Superior temporal gyrus (tissue), 1 donor: ENCODE measurements at regions not wholly inside any gene's neighbourhood (a gene's known extent, or its start where the extent isn't known, plus 50 kb on each side); places are given as distances from the start of the nearest gene placed in this dataset.

Source experiments
- DNase-seq: peaks from one replicate; pipeline ENCODE4 v3.0.0-alpha.2; 2016; ENCODE audit errors: extremely low spot score

DNA sequence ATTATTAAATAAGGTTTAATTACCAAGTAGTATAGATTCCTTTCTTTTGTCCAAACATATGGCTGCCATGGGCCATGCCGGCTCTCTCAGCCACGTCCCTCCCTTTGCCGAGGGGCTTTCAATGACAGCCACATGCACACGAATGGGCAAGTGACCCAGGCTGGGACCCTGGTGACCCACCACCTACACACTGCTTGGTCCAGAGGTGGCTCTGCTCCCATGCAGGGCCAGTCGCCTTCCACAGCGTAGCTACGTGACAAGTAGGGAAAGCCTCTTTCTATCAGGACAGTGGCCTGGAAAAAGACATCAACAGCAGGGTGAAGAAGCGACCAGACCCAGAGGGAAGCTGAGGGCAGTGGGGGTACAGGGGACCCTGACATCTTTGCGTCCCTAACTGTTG, 152.8 kb upstream of the CST7 start:
- DNase-seq, result no peak

DNA sequence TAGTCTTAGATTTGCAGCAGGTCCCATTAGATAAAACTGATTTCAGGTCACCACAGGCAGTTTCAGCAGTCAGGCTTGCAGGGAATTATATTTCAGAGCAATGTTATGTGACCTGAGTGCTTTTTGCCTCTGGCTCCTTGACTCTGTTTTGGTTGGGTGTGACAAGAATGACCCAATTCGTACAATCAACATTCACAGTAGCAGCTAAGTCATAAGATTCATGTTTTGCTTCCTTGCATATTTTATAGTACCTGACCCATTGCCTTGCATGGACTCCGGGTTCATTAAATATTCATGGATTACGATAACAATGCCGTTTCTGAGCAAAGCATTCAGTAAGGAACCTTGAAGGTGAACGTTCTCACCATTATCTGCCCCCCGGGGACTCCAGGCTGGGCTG, 152.0 kb upstream of the CST7 start:
- no peak for DNase-seq

DNA sequence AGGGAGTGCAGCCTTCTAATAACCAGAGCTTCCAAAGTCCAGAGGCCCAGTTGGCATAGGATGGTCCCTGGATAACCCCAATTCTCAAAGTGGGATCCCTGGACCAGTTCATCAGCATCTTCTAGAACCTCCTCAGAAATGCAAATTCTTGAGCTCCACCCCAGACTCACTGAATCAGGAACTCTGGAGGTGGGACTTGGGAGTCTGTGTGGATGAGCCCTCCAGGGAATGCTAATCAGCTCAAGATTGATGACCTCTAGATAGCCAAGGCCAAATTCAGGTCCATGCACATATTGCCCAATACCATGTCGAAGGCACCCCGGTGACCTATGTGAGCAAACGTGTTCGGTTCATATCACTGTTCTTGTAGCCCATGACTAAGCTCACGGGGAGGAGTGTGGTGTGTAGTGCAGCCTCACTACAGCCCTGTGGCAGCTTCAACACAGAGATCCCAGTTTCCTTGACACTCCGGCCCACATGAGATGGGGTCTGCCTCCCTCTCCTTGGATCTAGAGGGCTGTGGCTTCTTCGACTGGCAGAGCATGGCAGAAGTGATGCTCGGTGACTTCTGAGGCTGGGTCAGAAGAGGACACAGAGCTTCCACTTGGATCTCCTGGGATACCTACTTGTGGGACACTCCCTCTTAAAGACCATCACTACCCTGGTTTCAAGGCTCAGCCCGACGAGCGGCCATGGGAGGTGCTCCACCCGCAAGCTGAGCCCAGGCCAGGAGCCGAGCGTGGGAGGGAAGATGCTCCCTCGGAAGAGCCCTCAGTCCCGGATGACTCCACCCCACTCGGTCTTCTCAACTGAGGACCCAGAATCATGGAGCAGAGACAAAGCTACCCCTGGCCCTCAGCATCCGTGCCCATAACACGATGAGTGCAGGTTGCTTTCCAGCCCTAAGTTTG, 151.1 kb upstream of the CST7 start:
- no peak for DNase-seq

DNA sequence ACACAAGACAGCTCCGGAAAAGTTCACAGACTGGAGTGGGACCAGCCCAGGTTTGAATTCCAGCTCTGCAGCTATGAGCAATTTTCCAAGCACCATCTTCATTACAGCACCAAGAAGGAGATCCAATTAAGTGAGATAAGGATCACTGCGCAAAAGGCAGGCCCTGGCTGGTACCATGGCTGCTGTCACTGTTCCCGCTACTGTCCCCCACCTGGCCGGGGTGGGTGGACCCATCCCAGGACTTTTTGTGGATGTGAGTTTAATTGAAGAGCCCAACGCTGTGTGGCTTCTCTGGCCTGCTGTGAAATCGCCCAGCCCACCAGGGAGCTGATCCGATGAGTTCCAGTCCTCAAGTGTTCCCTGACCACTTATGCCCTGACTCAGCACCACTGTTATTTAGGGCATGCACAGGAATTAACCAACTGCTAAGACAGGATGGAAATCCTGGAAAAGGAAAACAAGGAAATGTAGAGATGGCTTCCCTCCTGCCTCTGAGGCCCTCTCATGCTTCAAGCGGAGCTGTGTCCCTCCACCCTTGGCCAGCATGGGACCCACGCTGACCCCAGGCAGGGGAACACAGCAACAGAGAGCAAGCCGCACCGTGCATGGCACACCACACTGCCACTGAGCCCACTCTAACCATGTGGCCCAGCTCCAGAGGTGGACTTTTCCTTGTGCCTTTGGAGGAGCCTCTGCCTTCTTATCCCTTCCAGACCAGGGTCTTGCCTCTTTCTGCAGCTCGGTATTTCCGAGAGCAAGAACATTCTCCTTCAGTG, 150.0 kb upstream of the CST7 start:
- no peak for DNase-seq

- DNase-seq, result no peak
These were observed 149.0 kb upstream of the CST7 start for GRCh38 chr20:24799971-24800580.

DNA sequence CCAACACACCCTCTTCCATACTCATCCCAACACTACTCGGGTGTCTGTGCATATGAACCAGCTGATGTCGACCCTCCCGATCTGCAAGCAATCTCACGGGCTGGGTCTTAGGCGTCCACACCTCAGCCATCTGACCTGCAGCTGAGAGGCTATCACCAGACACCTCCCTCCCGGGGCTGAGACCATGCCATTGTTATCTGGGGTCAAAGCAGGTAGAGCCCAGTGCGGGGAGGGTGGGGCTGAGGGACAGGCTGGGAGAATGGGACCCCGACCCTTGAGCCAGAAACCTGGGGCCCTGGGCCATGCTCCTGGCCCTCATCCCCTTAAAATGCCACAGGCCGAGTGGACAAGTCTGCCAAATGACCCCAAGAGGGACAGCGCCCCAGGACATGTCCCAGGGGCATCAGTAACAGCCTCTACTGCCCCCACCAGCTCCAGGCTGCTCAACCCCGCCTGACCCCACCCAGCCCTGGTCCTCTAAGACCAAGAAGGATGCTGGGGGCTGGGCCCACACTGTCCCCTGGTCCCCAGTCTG, 146.7 kb upstream of the CST7 start:
- DNase-seq, result no peak

DNA sequence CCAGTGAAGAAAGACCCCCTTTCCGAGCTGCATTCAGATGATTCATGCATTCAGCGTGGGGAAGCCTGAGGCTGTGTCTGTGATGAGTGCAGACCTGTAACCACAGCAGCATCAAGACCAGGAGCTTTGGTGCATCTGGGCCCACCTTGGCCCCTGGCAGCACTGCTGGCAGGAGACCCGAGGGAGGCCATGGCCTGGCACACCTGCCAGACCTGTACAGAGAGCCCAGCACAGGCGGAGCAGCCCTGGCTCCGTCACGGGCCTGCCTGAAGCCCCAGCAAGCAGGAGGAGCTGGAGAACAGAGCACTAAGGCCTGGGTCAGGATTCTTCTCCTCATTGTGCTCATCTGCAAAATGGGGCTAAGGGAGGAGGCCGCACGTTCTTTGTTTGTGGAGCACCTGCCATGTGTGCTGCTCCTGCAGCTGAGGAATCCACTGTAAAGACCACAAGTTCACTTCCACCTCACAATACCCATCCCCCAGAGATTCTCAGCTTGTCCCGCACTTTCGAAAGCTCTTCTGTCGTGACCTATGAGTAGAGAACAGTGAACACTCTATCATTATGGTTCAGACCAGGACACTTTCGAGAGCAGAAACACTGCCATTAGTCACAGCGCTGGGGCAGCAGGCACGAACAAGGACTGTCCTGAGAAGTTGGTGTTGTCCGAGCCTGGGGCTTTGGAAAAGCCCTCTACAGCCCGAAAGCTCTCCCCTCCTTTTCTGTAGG, 144.4 kb upstream of the CST7 start:
- no peak for DNase-seq

GRCh38 chr20:24805456-24806238, 143.4 kb upstream of the CST7 start:
- no peak for DNase-seq

DNA sequence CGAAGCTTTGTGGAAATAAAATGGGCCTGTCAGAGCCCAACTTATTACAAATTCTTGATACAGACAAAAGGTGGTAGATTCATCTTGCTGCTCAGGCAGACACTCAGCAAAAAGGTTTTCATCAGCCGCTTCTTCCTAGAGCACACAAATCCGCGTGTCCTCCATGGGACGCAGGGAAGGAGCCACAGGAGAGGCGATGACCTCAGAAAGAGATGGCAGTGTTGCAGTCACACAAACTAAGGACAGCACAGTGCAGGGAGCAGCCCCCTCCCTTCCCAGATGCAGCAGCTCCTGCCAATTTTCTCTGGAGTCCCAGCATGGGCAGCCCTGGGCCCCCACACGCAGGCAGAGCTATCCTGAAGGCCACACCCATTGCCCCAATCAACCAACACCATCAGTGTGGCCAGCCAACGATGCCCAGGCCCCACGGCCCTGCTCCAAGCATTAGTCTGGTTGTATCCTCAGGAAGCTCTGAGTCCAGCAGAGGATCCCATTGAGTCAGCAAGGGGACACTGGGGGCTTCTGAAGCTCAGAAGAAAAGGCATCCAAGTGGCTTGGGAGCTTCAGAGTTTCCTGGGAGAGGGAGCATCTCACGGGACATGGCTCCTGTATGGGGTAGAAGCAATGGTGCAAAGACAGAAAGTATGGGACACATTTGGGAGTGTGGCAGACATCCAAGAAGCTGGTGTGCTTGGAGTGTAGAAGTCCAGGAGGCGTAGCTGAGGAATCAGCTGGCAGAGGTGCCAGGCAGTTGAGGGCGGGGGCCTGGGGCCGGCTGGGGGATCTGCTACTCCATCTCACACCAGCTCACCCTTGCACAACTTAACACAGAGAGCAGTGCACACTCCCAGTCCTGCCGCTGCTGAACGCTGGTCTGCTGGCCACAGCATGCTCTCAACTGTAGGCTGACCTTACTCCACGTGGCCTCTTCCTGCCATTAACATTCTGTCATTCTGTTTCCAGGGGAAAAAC, 142.1 kb upstream of the CST7 start:
- no peak for DNase-seq

GRCh38 chr20:24808616-24809015, 140.5 kb upstream of the CST7 start:
- no peak for DNase-seq

DNA sequence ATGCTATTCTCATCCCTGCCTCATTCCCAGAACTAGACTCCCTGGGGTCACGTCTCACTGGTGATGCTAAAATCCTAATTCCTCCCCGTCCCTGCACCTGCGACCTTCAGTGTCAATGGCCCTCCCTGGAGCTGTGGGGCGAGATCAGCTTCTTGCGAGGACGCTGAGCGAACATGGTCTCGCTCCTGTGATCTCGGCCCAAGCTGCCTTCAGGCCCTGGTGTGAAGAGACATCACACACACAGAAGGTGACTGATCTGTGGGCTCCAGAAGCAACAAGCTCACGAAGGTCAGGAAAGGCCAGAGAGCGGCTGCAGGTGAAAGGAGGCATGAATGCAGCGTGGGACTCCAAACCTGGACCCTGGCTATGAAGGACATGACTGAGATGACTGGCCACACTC, 139.5 kb upstream of the CST7 start:
- no peak for DNase-seq

DNA sequence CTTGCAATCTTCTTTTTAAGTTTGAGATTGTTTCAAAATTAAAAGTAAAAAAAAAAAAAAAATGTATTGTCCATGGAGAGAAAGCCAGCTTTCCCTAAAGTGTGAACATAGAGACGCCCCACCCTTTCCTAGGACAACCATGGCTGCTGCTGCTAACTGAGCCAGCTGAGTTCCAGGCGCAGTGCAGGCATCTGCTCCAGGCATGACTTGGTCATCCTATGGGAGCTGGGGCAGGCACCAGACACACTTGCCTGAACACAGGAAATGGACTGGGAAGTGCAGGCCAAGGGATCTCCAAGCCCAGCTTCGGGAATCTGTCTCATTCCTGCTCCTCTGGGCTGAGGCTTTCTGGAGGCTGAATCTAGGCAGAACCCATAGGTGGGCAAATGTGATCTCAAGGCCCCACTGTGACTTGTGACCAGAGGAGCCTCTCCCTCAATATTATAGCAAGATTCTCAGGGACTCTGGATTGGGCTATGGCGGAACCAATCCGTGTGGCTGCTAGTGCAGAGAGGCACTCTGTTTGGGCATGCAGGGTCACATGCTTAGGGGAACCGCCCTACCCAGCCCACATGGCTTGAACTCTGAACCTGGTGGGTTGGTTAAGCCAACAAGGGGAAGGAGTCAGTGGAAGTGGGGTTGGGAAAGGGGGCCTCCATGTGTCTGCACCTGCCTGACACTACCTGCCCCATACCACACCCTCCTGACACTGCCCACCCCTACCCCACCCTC, 138.2 kb upstream of the CST7 start:
- no peak for DNase-seq

DNA sequence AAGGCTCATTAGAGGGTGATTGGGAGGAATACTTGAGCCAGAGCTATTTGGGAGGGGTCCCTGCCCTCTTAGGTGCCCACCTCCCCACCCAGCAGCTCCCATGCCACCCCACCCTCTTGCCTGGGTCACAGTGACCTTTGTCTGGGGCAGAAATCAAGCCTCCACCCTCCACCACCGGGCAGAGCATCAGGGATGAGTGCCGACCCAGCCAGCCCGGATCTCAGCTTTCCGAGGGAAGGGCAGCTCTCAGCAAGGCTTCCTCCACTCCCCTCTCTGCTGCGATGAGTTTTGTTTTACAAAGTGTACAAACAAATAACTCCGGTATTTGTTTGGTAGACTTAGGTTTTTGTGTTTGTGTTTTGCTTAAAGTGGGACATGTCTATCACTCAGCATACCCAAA, 136.7 kb upstream of the CST7 start:
- no peak for DNase-seq

- no peak for DNase-seq
These were observed 136.0 kb upstream of the CST7 start for GRCh38 chr20:24813080-24813479.

- DNase-seq, result no peak
These were observed 135.6 kb upstream of the CST7 start for GRCh38 chr20:24813496-24813895.

DNA sequence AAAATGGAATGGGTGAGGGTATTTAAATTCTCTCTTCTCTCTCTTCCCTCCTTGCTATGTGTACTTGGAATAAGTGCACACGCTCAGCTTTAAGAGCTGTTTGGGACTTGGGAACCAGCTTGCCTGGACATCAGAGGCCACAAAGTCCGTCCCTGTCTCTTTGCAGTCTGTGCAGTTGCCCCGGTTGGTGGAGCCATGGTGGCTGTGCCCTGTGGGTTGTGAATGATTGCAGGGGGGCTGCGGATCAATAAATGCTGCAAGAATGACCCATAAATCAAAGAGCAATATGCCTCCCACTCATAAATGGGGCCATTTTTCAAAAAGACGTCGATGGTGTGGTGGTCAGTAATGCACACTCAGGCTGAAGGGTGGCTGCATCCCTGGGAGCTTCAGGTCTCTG, 135.1 kb upstream of the CST7 start:
- no peak for DNase-seq

- DNase-seq, result no peak
These were observed 134.4 kb upstream of the CST7 start for GRCh38 chr20:24814556-24815195.

- DNase-seq, result no peak
These were observed 133.8 kb upstream of the CST7 start for GRCh38 chr20:24815196-24815815.
